Activated CD8-positive, alpha-beta memory T cell treated with anti-CD3 and anti-CD28 coated beads for 1 hour (primary cell): ENCODE measurements at regions not wholly inside any gene's neighbourhood (a gene's known extent, or its start where the extent isn't known, plus 50 kb on each side); places are given as distances from the start of the nearest gene placed in this dataset.

Source experiments
- DNase-seq, 2 donors: peaks; one replicate each; pipeline ENCODE4 v3.0.0-alpha.2; 2020; ENCODE audit warnings: low read depth in 1 of 2; ENCODE audit errors: extremely low read depth in 1 of 2

GRCh38 chr5:65068410-65068809, 299.7 kb downstream of the CWC27 start:
- DNase-seq = no peak

GRCh38 chr5:65070026-65070425, 301.3 kb downstream of the CWC27 start:
- no peak for DNase-seq

GRCh38 chr5:65072850-65073249, 304.1 kb downstream of the CWC27 start:
- no peak for DNase-seq

GRCh38 chr5:65073250-65073661, 304.5 kb downstream of the CWC27 start:
- DNase-seq = no peak

- no peak for DNase-seq
Measured at GRCh38 chr5:65075623-65076250, 307.0 kb downstream of the CWC27 start.

GRCh38 chr5:65076251-65076869, 307.6 kb downstream of the CWC27 start:
- peak in 1 of 2 donors; percentile 34 for DNase-seq

- DNase-seq = no peak
Measured at GRCh38 chr5:65077653-65078052, 308.9 kb downstream of the CWC27 start.

- no peak for DNase-seq
Measured at GRCh38 chr5:65078331-65078730, 309.6 kb downstream of the CWC27 start.

GRCh38 chr5:65081071-65081470, 312.3 kb downstream of the CWC27 start:
- no peak for DNase-seq

GRCh38 chr5:65084795-65085515, 316.2 kb downstream of the CWC27 start:
- DNase-seq = no peak

- DNase-seq = no peak
Measured at GRCh38 chr5:65085516-65085850, 316.8 kb downstream of the CWC27 start.

GRCh38 chr5:65086234-65086890, 317.6 kb downstream of the CWC27 start:
- no peak for DNase-seq

- DNase-seq = no peak
Measured at GRCh38 chr5:65087154-65087553, 318.4 kb downstream of the CWC27 start.

- no peak for DNase-seq
Measured at GRCh38 chr5:65094279-65094678, 325.5 kb downstream of the CWC27 start.

GRCh38 chr5:65098393-65098792, 329.7 kb downstream of the CWC27 start:
- DNase-seq = no peak
